ENCODE measurements at regions not wholly inside any gene's neighbourhood (a gene's known extent, or its start where the extent isn't known, plus 50 kb on each side); places are given as distances from the start of the nearest gene placed in this dataset.

- no peak for TF ChIP-seq POLR2A (IDR thresholded peaks at IDR 0.05)
- TF ChIP-seq, protein P1, sequence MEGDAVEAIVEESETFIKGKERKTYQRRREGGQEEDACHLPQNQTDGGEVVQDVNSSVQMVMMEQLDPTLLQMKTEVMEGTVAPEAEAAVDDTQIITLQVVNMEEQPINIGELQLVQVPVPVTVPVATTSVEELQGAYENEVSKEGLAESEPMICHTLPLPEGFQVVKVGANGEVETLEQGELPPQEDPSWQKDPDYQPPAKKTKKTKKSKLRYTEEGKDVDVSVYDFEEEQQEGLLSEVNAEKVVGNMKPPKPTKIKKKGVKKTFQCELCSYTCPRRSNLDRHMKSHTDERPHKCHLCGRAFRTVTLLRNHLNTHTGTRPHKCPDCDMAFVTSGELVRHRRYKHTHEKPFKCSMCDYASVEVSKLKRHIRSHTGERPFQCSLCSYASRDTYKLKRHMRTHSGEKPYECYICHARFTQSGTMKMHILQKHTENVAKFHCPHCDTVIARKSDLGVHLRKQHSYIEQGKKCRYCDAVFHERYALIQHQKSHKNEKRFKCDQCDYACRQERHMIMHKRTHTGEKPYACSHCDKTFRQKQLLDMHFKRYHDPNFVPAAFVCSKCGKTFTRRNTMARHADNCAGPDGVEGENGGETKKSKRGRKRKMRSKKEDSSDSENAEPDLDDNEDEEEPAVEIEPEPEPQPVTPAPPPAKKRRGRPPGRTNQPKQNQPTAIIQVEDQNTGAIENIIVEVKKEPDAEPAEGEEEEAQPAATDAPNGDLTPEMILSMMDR (IDR thresholded peaks at IDR 0.05 in 8 of 11, conservative IDR thresholded peaks at IDR 0.05 in 3 of 11), result no peak
Observed at GRCh38 chr17:56028837-56029236, 124.4 kb upstream of the ANKFN1 start.

Measured in spleen (tissue), 7 donors.